Vagina (tissue), 2 donors: ENCODE measurements at regions not wholly inside any gene's neighbourhood (a gene's known extent, or its start where the extent isn't known, plus 50 kb on each side); places are given as distances from the start of the nearest gene placed in this dataset.
"Not testable (repeated sequence)": the region's sequence is repeated elsewhere in the genome, so short reads cannot be mapped to it uniquely, and the experiment has no call there.

Experiments used
- DNase-seq, 2 donors: peaks; one replicate each; pipeline ENCODE4 v3.0.0-alpha.2; 2017; ENCODE audit errors: extremely low spot score in 2 of 2
- H3K27ac ChIP-seq: fragments of 200-600 bp; sonication (generic); one replicate; pipeline ENCODE4 v1.5.1; 2019
- H3K27me3 ChIP-seq: fragments of 200-600 bp; sonication (generic); one replicate; pipeline ENCODE4 v1.5.1; 2019
- H3K36me3 ChIP-seq, 2 donors: fragments of 200-600 bp; sonication (generic); one replicate each; pipeline ENCODE4 v1.5.1; 2017 to 2019
- H3K4me1 ChIP-seq: fragments of 200-600 bp; sonication (generic); one replicate; pipeline ENCODE4 v1.5.1; 2019
- H3K4me3 ChIP-seq, 2 donors: fragments of 200-600 bp; sonication (generic); 1 replicate in 1 of 2; 2 replicates in 1 of 2; pipeline ENCODE4 v1.5.1; 2016 to 2019
- H3K9me3 ChIP-seq: fragments of 200-600 bp; sonication (generic); one replicate; pipeline ENCODE4 v1.5.1; 2019
- POLR2A ChIP-seq, 2 donors: fragments of 450-650 bp; IDR thresholded peaks; one replicate each; pipeline ENCODE4 v1.6.1; 2017; ENCODE audit warnings: antibody characterized with exemption in 2 of 2, mild to moderate bottlenecking in 2 of 2, moderate library complexity in 2 of 2
- POLR2AphosphoS5 ChIP-seq, 2 donors: sonication (generic); formaldehyde crosslinking; IDR thresholded peaks; one replicate each; pipeline ENCODE4 v1.9.0; 2017; ENCODE audit warnings: antibody characterized with exemption in 2 of 2, mild to moderate bottlenecking in 2 of 2, low read depth in 1 of 2; ENCODE audit not compliant: insufficient read depth in 1 of 2
- intact Hi-C: fragments of 100-400 bp; cut with DNase I; formaldehyde crosslinking; loops from one replicate; pipeline ENCODE4 v1.15.1; 2023
- TF ChIP-seq, protein P1 (sequence below), 3 experiments: fragments of 450-650 bp in 2 of 3; fragments of 200-600 bp in 1 of 3; sonication (generic) in 1 of 3; IDR thresholded peaks; one replicate each; pipeline ENCODE4 v1.5.1; 2017 to 2019; ENCODE audit warnings: antibody characterized with exemption in 3 of 3, mild to moderate bottlenecking in 2 of 3, moderate library complexity in 2 of 3

DNA sequence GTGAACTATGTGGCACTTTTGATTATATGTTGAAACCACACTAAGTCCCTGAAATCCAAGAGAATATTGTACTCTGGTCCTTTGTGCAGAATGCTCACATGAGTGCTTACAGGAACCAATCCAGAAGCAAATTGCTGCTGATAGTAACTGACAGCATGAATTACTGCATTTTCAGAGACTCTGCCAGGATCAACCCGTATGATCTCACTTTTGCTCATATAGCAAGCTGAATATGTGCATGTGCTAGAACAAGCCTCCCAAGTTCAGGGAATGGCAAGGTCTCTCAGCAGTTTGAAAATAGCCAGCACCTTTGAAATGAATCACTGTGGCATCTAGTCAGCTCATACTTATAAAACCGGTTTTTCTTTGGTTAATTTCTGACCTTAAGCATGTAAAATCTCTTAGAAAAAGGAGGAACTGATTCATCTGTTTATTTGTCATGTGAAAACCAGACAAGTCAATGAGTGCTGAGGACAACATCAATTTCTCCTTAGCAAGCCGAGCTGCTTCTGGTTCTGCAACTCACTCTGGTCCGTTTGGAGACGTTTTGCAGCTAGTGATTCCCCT lies 215.7 kb upstream of the ELL2 start:
- Histone ChIP-seq H3K4me3 (no peak overlapping the region), H3K36me3 (no peaks in the 10 kb centered on the region), H3K4me1 (peaks cover 22% of the 10 kb centered on the region), H3K9me3 (no peaks in the 10 kb centered on the region), H3K27ac (no peak overlapping the region), H3K27me3 (no peaks in the 10 kb centered on the region)
- no peak for DNase-seq
- TF ChIP-seq POLR2A (IDR thresholded peaks at IDR 0.05) (no peak), POLR2AphosphoS5 (IDR thresholded peaks at IDR 0.05; ENCODE audit: insufficient read depth in 1 of 2, low read depth in 1 of 2) (peak in 1 of 2 donors; percentile 78)
- intact Hi-C loops: no loop called here

DNA sequence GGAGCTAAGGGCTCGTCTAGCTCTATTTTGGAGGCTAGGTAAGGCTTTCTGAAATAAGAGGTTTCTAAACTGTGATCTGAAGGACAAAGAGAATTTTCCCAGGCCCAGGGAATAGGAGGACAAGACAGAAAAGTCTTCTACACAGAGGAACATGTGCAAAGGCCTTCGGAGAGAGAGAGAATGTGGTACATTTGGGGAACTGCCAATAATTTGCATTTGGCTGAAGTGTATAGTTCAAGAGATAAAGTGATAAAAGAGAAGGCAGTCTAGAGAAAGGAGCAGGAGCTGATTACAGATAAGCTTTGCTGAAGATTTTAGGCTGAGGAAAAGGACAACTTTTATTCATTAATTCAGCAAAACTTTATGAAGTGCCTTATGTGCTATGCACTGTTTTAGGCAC lies 214.4 kb upstream of the ELL2 start:
- H3K9me3 ChIP-seq: no peaks in the 10 kb centered on the region
- H3K27ac ChIP-seq: no peak overlapping the region
- no peak for DNase-seq
- no peak for TF ChIP-seq POLR2AphosphoS5 (IDR thresholded peaks at IDR 0.05; ENCODE audit: insufficient read depth in 1 of 2, low read depth in 1 of 2)
- TF ChIP-seq, protein P1, sequence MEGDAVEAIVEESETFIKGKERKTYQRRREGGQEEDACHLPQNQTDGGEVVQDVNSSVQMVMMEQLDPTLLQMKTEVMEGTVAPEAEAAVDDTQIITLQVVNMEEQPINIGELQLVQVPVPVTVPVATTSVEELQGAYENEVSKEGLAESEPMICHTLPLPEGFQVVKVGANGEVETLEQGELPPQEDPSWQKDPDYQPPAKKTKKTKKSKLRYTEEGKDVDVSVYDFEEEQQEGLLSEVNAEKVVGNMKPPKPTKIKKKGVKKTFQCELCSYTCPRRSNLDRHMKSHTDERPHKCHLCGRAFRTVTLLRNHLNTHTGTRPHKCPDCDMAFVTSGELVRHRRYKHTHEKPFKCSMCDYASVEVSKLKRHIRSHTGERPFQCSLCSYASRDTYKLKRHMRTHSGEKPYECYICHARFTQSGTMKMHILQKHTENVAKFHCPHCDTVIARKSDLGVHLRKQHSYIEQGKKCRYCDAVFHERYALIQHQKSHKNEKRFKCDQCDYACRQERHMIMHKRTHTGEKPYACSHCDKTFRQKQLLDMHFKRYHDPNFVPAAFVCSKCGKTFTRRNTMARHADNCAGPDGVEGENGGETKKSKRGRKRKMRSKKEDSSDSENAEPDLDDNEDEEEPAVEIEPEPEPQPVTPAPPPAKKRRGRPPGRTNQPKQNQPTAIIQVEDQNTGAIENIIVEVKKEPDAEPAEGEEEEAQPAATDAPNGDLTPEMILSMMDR (IDR thresholded peaks at IDR 0.05): no peak
- TF ChIP-seq POLR2A (IDR thresholded peaks at IDR 0.05): no peak
- intact Hi-C loops: no loop called here
- no peak overlapping the region for H3K4me3 ChIP-seq
- no peaks in the 10 kb centered on the region for H3K36me3 ChIP-seq
- no peaks in the 10 kb centered on the region for H3K27me3 ChIP-seq
- H3K4me1 ChIP-seq: peaks cover 22% of the 10 kb centered on the region

DNA sequence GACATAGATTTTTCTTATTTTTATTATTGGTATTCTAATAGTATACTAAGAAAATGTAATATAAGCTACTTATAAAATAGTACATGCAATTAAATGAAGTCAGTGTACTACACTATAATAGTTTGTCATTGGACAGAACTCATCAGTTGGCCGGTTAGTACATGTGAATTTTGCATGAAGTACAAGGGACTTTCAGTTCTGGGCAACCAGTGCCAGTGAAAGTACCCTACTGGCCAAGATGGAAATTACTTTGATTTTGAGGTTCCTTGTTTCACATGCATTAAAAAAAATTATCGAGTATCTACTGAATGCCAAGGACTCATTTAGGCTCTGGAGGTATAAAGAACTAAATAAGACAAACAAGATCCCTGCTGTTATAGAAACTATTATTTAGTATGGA lies 213.4 kb upstream of the ELL2 start:
- Histone ChIP-seq H3K4me3 (no peak overlapping the region), H3K4me1 (peaks cover 22% of the 10 kb centered on the region), H3K9me3 (no peaks in the 10 kb centered on the region), H3K27me3 (no peaks in the 10 kb centered on the region), H3K36me3 (no peaks in the 10 kb centered on the region), H3K27ac (no peak overlapping the region)
- DNase-seq: no peak
- no peak for TF ChIP-seq POLR2AphosphoS5 (IDR thresholded peaks at IDR 0.05; ENCODE audit: insufficient read depth in 1 of 2, low read depth in 1 of 2)
- TF ChIP-seq, protein P1 (IDR thresholded peaks at IDR 0.05): no peak
- no peak for TF ChIP-seq POLR2A (IDR thresholded peaks at IDR 0.05)
- intact Hi-C loops: no loop called here

DNA sequence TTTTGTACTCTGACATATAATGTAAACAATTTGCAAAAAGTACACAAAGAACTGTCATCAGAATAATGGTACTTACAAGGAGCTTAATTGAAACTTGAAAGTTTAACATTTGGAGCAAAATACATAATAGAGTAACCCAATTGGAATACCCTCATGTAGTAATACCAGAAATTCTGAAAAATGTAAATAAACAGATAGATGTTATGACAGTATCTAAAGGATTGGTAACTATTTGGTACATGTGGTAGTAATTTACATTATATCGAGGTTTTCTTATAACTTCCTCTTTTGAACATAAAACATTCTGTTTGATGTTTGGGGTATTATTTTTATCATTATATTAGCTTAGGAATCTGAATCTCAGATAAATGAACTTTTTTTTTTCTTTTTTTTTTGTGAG lies 211.7 kb upstream of the ELL2 start:
- no peaks in the 10 kb centered on the region for H3K27me3 ChIP-seq
- no peak for DNase-seq
- TF ChIP-seq POLR2A (IDR thresholded peaks at IDR 0.05): no peak
- TF ChIP-seq POLR2AphosphoS5 (IDR thresholded peaks at IDR 0.05; ENCODE audit: insufficient read depth in 1 of 2, low read depth in 1 of 2): no peak
- TF ChIP-seq, protein P1 (IDR thresholded peaks at IDR 0.05): no peak
- peaks cover 20% of the 10 kb centered on the region for H3K4me1 ChIP-seq
- H3K27ac ChIP-seq: no peak overlapping the region
- H3K4me3 ChIP-seq: no peak overlapping the region
- intact Hi-C loops: no loop called here
- no peaks in the 10 kb centered on the region for H3K36me3 ChIP-seq
- no peaks in the 10 kb centered on the region for H3K9me3 ChIP-seq

DNA sequence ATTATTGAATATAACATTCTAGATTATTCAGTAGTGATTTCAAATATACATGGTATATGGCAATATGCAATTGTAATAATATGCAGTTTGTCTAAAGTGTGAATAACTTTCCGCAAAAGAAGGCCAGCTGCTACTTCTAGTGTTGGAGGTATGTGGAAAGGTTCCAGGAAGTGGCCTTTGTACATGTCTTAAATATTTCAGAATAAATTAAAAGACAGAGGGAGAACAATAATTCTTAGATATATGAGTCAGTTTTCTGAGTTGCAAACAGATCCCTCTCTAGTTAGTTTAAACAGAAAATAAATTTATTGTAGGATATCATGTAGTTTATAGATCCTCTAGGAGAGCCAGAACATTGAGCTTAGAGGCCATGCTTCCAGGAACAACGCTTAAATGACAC lies 210.8 kb upstream of the ELL2 start:
- DNase-seq: no peak
- no peak overlapping the region for H3K4me3 ChIP-seq
- intact Hi-C loops: no loop called here
- no peaks in the 10 kb centered on the region for H3K36me3 ChIP-seq
- no peaks in the 10 kb centered on the region for H3K27me3 ChIP-seq
- TF ChIP-seq, protein P1 (IDR thresholded peaks at IDR 0.05): no peak
- no peak for TF ChIP-seq POLR2A (IDR thresholded peaks at IDR 0.05)
- TF ChIP-seq POLR2AphosphoS5 (IDR thresholded peaks at IDR 0.05; ENCODE audit: insufficient read depth in 1 of 2, low read depth in 1 of 2): no peak
- H3K27ac ChIP-seq: no peak overlapping the region
- no peaks in the 10 kb centered on the region for H3K9me3 ChIP-seq
- peaks cover 11% of the 10 kb centered on the region for H3K4me1 ChIP-seq

DNA sequence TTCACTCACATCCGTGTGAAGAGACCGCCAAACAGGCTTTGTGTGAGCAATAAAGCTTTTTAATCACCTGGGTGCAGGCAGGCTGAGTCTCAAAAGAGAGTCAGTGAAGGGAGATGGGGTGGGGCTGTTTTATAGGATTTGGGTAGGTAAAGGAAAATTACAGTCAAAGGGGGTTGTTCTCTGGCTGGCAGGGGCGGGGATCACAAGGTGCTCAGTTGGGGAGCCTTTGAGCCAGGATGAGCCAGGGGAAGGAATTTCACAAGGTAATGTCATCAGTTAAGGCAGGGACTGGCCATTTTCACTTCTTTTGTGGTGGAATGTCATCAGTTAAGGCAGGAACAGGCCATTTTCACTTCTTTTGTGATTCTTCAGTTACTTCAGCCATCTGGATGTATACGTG lies 210.3 kb upstream of the ELL2 start:
- H3K4me1 ChIP-seq, H3K4me3 ChIP-seq, H3K27me3 ChIP-seq, H3K9me3 ChIP-seq, DNase-seq, H3K27ac ChIP-seq, H3K36me3 ChIP-seq, intact Hi-C loops: not testable (repeated sequence)

DNA sequence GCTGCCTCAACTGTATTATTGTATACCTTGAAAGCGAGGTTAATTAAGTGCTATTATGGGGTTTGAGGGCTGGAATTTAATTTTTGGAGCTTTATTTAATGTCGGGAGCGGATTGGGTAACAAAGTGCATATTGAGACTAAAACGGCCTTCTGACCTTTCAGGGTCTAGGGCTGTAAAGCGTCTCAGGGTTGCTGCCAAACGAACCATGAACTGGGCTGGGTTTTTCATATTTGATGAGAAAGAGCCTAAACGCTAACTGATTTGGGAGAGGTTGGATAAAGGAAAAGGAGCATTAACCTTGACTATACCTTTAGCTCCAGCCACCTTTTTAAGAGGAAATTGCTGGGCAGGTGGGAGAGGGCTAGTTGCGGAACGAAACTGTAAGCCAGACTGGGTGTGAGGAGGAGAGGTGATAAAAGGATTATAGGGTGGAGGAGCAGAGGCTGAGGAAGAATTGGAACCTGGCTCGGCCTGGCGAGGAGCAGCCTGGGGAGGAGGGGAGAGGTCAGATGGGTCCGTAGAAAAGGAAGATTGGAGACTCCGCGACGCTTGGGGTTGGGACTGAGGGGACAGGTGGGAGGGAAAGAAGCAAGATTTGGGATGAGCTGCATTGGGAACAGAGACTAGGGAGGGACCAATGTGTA lies 209.0 kb upstream of the ELL2 start:
- DNase-seq, H3K4me1 ChIP-seq, H3K27ac ChIP-seq, H3K9me3 ChIP-seq, intact Hi-C loops, H3K27me3 ChIP-seq, H3K36me3 ChIP-seq, H3K4me3 ChIP-seq: not testable (repeated sequence)

DNA sequence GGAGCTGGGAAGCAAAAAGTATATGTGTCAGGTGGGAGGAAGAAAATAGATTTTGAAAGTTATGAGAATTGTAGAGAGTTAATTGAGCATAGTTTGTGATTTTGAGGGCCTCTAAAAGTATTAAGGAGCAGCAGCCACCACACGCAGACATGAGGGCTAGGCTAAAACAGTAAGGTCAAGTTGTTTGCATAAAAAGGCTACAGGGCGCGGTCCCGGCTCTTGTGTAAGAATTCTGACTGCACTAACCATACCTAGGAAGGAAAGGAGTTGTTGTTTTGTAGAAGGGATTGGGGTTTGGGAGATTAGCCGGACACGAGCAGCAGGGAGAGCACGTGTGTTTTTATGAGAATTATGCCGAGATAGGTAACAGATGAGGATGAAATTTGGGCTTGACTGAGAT lies 207.2 kb upstream of the ELL2 start:
- DNase-seq, H3K27me3 ChIP-seq, H3K4me3 ChIP-seq, H3K9me3 ChIP-seq, intact Hi-C loops, H3K4me1 ChIP-seq, H3K36me3 ChIP-seq, H3K27ac ChIP-seq: not testable (repeated sequence)
